Transverse colon (tissue), 4 donors: ENCODE measurements at regions not wholly inside any gene's neighbourhood (a gene's known extent, or its start where the extent isn't known, plus 50 kb on each side); places are given as distances from the start of the nearest gene placed in this dataset.

Experiments
- POLR2AphosphoS5 ChIP-seq, 3 donors: sonication (generic); formaldehyde crosslinking; IDR thresholded peaks; one replicate each; pipeline ENCODE4 v1.6.1; 2016; ENCODE audit warnings: antibody characterized with exemption in 3 of 3
- TF ChIP-seq, protein P1 (sequence below), 5 experiments: fragments of 200-600 bp in 3 of 5; fragments of 450-650 bp in 2 of 5; sonication (generic) in 3 of 5; IDR thresholded peaks; 1 replicate in 2 of 5; 2 replicates in 3 of 5; pipeline ENCODE4 v1.5.1; 2016 to 2017; ENCODE audit warnings: antibody characterized with exemption in 5 of 5, inconsistent platforms in 3 of 5, mild to moderate bottlenecking in 2 of 5, moderate library complexity in 1 of 5

GRCh38 chr3:151969026-151969642 lies 95.7 kb downstream of the SUCNR1 start:
- TF ChIP-seq, protein P1, sequence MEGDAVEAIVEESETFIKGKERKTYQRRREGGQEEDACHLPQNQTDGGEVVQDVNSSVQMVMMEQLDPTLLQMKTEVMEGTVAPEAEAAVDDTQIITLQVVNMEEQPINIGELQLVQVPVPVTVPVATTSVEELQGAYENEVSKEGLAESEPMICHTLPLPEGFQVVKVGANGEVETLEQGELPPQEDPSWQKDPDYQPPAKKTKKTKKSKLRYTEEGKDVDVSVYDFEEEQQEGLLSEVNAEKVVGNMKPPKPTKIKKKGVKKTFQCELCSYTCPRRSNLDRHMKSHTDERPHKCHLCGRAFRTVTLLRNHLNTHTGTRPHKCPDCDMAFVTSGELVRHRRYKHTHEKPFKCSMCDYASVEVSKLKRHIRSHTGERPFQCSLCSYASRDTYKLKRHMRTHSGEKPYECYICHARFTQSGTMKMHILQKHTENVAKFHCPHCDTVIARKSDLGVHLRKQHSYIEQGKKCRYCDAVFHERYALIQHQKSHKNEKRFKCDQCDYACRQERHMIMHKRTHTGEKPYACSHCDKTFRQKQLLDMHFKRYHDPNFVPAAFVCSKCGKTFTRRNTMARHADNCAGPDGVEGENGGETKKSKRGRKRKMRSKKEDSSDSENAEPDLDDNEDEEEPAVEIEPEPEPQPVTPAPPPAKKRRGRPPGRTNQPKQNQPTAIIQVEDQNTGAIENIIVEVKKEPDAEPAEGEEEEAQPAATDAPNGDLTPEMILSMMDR (IDR thresholded peaks at IDR 0.05) = no peak
- no peak for TF ChIP-seq POLR2AphosphoS5 (IDR thresholded peaks at IDR 0.05)
